GM12891 (cell line): ENCODE measurements at regions not wholly inside any gene's neighbourhood (a gene's known extent, or its start where the extent isn't known, plus 50 kb on each side); places are given as distances from the start of the nearest gene placed in this dataset.
"Not testable (repeated sequence)": the region's sequence is repeated elsewhere in the genome, so short reads cannot be mapped to it uniquely, and the experiment has no call there.

Source experiments
- DNase-seq: peaks from one replicate; pipeline ENCODE4 v3.0.0; 2011; ENCODE audit warnings: low spot score; ENCODE audit not compliant: insufficient read length
- FAIRE-seq: peaks from 2 replicates; lab custom pipeline; 2011; peaks lifted over from hg19 to GRCh38; lab: Jason Lieb, UNC
- PAX5 ChIP-seq: IDR thresholded peaks from 2 replicates; pipeline ENCODE4 v1.6.1; 2011; ENCODE audit warnings: low read length, moderate library complexity, mild to moderate bottlenecking; ENCODE audit not compliant: insufficient read depth, severe bottlenecking
- POLR2A ChIP-seq: IDR thresholded peaks from 2 replicates; pipeline ENCODE4 v1.6.1; 2011; ENCODE audit warnings: low read depth, low read length, control low read depth
- POLR2AphosphoS5 ChIP-seq: IDR thresholded peaks from 2 replicates; pipeline ENCODE4 v1.6.1; 2011; ENCODE audit warnings: low read depth, low read length, control low read depth
- POU2F2 ChIP-seq: IDR thresholded peaks from 2 replicates; pipeline ENCODE4 v1.6.1; 2011; ENCODE audit warnings: low read depth, mild to moderate bottlenecking, control low read depth, low read length, moderate library complexity
- SPI1 ChIP-seq: IDR thresholded peaks from 2 replicates; pipeline ENCODE4 v1.6.1; 2011; ENCODE audit warnings: low read depth, low read length, control low read depth
- TAF1 ChIP-seq: IDR thresholded peaks from 2 replicates; pipeline ENCODE4 v1.6.1; 2011; ENCODE audit warnings: low read depth, low read length, control low read depth

DNA sequence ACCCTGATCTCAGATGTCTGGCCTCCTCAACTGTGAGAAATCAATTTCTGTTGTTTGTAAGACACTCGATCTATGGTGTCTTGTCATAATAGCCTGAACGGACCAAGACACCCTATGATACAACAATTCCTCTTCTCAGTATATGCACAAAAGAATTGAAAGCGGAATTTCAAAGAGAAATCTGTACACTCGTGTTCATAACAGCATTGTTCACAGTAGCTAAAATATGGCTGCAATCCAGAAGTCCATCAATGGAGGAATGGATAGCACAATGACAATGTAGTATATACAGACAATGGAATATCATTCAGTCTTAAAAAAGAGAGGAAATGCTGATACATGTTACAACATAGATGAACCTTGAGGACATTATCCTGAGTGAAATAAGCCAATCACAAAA, 354.6 kb downstream of the SFMBT2 start:
- TF ChIP-seq POU2F2 (no peak), TAF1 (no peak), PAX5 (no peak), POLR2A (no peak), SPI1 (no peak), POLR2AphosphoS5 (no peak)
- FAIRE-seq (no peak), DNase-seq (no peak)

GRCh38 chr10:7054915-7055314, 355.9 kb downstream of the SFMBT2 start:
- peak; percentile 13 for DNase-seq
- TF ChIP-seq POU2F2 (no peak), PAX5 (no peak), SPI1 (no peak), POLR2AphosphoS5 (no peak), TAF1 (no peak)
- FAIRE-seq = no peak

- TF ChIP-seq POLR2A = no peak
- no peak for TF ChIP-seq SPI1
- no peak for TF ChIP-seq TAF1
- no peak for TF ChIP-seq POU2F2
- no peak for TF ChIP-seq POLR2AphosphoS5
- no peak for TF ChIP-seq PAX5
- FAIRE-seq (no peak), DNase-seq (no peak)
Observed at GRCh38 chr10:7053195-7053594, 357.6 kb downstream of the SFMBT2 start.

DNA sequence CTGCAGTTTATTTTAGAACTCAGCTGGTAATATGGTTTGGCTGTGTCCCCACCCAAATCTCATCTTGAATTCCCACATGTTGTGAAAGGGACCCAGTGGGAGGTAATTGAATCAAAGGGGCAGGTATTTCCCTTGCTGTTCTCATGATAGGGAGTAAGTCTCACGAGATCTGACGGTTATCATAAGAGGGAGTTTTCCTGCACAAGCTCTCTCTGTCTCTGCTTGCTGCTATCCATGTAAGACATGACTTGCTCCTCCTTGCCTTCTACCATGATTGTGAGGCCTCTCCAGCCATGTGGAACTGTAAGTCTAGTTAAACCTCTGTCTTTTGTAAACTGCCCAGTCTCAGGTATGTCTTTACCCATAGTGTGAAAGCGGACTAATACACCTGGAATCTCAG, 360.8 kb downstream of the SFMBT2 start:
- FAIRE-seq, DNase-seq: not testable (repeated sequence)

DNA sequence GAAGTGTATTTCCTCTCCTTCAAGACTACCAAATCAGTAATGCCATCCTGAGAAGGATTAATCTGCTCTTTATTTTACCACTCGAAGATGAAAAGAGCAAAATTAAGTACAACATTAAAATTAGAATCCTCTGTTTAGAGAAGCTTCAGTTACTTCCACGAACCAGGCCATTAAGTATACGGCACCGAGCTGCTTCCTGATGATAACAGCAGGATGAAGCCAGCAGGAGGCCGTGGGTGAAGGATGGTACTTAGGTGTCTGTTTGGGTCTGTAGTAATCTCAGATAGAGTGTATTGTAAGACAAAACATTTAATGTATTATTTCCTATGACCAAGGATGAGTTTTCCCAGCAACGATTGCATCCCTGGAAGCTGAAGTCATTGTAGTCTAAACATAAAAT, 362.8 kb downstream of the SFMBT2 start:
- no peak for DNase-seq
- no peak for FAIRE-seq
- TF ChIP-seq PAX5 (no peak), POLR2AphosphoS5 (no peak), SPI1 (no peak), POU2F2 (no peak), TAF1 (no peak), POLR2A (no peak)

DNA sequence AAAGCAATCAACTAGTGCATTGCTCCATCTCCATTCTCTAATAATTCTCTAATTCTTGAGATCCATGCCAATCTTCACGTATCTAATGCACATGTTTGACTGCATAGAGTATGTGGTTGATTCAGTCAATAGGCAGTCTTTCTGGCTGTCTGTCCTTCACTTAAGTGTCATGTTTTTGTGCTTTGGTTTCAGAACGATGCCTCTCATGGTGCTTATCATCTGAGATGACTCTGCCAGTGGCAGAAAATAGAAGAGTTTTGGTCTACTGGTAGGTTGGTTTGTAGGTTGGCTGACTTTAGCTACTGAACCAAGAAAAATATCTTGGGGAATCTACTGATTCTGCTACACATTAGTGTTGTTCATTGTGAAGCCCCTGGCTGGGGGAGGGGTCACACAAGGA, 364.2 kb downstream of the SFMBT2 start:
- DNase-seq (no peak), FAIRE-seq (peak; percentile 59)
- TF ChIP-seq PAX5 (peak; percentile 9), POLR2AphosphoS5 (no peak), POU2F2 (no peak), POLR2A (no peak), SPI1 (no peak), TAF1 (no peak)

- FAIRE-seq (peak; percentile 67), DNase-seq (no peak)
- TF ChIP-seq SPI1 (peak; percentile 80), POLR2A (no peak)
Observed at GRCh38 chr10:7045891-7046599, 364.8 kb downstream of the SFMBT2 start.

- TF ChIP-seq POLR2AphosphoS5 (no peak), POLR2A (no peak), POU2F2 (no peak), TAF1 (no peak), PAX5 (no peak), SPI1 (no peak)
- DNase-seq (no peak), FAIRE-seq (no peak)
Observed at GRCh38 chr10:7043055-7043653, 367.7 kb downstream of the SFMBT2 start.

GRCh38 chr10:7042419-7043054, 368.3 kb downstream of the SFMBT2 start:
- TF ChIP-seq PAX5 (no peak), POLR2AphosphoS5 (no peak), POLR2A (no peak), POU2F2 (no peak), SPI1 (no peak)
- FAIRE-seq (no peak), DNase-seq (no peak)

- no peak for TF ChIP-seq TAF1
- TF ChIP-seq PAX5 = no peak
- DNase-seq = no peak
- FAIRE-seq = no peak
Observed at GRCh38 chr10:7042000-7042399, 368.8 kb downstream of the SFMBT2 start.
